Eye (tissue), 1 donor: ENCODE measurements at regions not wholly inside any gene's neighbourhood (a gene's known extent, or its start where the extent isn't known, plus 50 kb on each side); places are given as distances from the start of the nearest gene placed in this dataset.

Experiments
- DNase-seq: peaks from one replicate; pipeline ENCODE4 v3.0.0-alpha.2; 2015

GRCh38 chr5:68432682-68433081, 217.1 kb downstream of the PIK3R1 start:
- DNase-seq, result no peak

DNA sequence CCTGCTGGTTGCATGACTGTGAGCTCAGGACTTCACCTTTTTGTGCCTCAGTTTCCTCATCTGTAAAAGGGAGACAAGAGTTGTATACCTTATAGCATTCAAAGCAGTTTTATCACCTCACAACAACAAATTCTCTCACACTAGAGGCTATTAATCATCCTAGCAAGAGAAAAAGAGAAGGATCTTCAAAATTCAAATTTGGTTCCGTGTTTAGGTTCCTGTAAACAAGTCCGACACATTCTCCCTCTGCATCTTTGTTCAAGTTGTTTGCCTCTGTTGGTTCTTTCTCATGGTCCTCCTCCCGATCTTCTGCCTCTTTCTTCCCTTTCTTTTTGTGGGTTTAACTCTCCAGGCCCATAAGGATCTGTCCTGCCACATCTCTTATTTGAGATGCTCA, 218.0 kb downstream of the PIK3R1 start:
- DNase-seq, result no peak

- peak; percentile 50 for DNase-seq
These were observed 218.6 kb downstream of the PIK3R1 start for GRCh38 chr5:68433923-68434879.

- DNase-seq, result no peak
These were observed 220.1 kb downstream of the PIK3R1 start for GRCh38 chr5:68435611-68436010.

GRCh38 chr5:68436686-68437520, 221.3 kb downstream of the PIK3R1 start:
- peak; percentile 57 for DNase-seq

GRCh38 chr5:68438876-68439275, 223.3 kb downstream of the PIK3R1 start:
- no peak for DNase-seq

DNA sequence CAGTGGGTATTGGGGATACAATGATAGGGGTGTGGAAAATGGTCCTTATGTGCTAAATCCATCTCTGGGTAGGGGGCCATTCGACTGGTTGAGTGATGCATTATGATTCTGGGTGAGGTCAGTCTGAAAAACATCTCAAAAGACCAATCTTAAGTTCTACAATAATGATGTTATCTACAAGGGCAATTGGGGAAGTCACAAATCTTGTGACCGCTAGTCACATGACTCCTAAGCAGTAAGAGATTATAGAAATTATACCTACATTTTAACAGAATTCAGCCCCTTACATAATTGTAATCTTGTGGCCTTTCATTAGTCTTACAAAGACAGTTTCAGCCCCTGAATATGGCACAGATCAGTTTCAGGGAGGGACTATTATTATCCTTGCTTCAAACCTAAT, 224.7 kb downstream of the PIK3R1 start:
- DNase-seq, result no peak

DNA sequence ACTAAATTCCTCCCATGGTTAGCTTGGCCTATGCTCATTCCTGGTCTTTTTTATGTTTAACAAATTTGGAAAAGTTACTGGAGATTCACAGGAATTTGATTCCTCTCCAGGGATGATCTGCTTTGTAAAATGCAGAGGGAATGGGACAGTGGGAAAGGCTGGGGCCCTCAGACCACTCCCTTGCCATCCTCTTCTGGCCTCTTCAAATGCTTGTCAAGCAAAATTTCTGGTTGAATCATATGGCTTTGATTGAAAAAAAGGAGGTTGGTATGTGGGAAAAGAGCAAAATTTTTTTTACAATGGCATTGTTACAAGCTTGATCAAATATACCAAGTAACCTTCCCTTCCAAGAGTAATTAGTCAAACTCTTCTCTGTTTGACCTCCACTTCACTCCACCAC, 225.1 kb downstream of the PIK3R1 start:
- DNase-seq, result no peak

DNA sequence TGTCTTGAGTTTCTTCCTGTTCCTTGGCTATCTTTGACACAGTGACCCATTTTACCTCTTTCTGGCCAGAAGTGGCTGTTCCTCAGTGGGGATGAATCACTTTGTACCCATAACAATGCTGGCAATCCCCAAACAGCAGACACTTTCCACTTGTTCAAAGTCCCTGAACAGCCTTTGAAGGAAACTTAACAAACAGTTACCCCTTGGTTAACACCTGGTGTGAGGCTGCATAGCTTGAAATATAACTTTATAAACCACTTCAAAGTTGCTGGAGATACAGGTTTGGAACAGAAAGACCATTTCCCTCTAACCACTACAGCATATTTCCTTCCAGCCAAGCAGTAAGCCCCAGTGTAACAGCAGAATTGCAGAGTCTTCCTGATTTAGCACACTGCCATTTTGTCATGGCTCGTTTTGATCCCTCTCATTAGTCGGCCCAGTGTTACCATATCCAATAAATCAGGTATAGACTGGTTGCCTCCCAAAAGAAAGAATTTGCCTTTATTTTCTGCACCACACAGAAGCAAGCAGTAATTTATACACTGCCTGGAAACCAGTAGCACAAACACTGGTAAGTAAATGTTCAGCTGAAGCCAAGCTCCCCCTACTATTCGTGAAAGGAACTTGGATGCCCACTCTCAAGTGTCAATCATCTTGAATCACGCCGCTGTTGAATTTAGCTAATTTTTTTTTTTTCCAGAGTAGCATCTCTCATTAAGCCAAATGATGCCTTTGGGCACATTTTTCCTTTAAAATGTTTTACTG, 225.9 kb downstream of the PIK3R1 start:
- DNase-seq, result no peak

DNA sequence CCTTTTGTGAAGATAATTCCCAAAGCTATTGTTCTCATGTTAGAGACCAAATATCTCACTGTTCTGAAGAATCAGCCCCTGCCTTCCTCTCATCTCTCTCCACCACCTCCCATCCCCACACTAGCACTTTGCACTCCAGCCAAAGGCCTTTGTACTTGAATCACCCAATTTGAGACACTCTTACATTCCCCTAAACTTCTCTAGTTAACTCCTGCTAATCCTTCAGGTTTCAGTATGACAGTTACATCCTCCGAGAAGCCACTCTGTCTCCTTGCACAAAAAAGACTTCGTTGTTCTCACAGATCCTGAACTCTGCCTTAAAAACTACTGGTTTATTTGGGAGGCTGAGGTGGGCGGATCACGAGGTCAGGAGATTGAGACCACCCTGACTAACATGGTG, 227.5 kb downstream of the PIK3R1 start:
- no peak for DNase-seq

DNA sequence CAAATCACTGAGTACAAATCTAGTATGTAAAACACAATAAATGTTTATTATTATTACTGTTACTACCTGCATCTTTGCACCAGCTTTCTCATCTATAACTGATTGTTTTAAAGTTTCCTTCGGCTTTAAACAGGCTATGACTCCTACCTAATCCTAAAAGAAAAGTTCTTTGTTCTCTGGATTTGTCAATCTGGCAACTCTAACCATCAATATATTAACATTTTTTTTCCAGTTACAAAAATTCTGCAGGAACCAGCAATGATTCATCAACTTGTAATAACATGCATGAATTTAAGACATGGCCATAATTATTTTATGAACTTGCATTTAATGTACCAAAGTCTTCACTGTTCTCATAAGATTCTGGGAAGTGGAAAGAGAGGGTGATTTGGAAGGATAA, 228.5 kb downstream of the PIK3R1 start:
- DNase-seq, result no peak

DNA sequence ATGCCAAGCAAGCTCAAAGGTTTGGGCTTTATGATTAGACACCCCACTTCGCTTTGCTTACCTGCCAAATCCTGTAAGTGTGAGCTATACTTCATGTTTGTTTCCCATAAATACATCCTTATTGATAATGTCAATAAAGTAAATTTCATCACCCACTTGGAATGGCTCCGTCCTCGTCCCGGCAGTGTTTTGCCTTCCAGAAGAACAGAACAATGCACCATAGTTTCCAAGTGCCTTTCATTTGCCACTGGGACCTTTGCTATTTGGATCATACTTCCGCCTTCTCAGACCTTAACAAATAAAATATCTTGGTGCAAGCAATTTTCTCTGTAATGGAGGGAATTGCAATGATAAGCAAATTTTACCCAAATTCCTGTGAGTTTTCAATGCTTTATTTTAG, 229.3 kb downstream of the PIK3R1 start:
- no peak for DNase-seq

DNA sequence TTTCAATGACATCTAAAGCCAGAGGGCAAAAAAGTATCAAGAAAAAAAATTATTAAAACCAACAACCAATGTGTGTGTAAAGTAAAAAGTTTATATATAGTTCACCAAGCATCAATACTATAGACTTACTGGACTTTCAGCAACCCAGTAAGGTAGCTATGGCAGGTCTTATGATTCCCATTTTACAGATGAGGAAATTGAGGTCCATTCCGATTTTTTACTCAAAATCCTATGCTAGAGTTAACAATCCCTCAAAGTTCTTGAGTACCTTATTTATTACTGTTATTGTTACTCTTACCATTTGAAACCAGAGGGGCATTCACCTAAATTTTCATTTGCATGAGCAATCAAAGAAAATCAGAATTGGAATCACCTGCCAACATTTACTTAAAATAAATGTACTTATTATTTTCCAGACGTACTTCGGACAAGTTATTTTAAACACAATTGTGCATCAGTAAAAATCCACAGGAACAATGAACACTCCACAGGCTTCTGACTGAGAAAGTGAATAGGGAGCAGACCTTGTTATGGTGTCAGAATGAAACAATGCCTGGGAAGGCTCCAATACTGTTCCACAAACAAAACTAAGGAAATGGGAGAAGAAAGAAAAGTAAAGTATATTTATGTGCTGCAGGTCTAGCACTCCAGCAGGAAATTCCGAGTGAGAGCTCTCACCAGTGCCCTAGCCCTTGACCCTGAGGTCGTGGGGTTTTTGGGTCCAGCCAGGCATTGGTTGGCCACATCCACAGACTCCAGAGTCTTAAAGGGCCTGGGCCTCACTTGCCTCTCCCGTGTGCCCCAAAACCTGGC, 229.9 kb downstream of the PIK3R1 start:
- DNase-seq, result no peak

DNA sequence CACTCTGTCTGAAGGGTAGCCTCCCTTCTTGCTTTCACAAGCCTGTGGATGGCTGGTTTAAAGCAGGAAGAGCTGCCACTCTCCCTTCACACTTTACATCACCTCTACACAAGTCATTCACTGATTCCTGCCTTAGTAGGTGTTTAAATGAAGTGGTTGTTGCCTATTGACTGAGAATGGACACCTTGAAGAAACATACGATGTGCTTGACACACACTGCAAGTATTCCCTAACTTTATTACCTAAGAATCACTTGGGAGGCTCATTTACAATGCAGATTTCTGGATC, 230.5 kb downstream of the PIK3R1 start:
- DNase-seq, result no peak

GRCh38 chr5:68446487-68446894, 230.9 kb downstream of the PIK3R1 start:
- no peak for DNase-seq

GRCh38 chr5:68447136-68447929, 231.8 kb downstream of the PIK3R1 start:
- DNase-seq, result no peak

- no peak for DNase-seq
These were observed 233.8 kb downstream of the PIK3R1 start for GRCh38 chr5:68449380-68449779.

- DNase-seq, result peak; percentile 8
These were observed 234.8 kb downstream of the PIK3R1 start for GRCh38 chr5:68450245-68450852.

DNA sequence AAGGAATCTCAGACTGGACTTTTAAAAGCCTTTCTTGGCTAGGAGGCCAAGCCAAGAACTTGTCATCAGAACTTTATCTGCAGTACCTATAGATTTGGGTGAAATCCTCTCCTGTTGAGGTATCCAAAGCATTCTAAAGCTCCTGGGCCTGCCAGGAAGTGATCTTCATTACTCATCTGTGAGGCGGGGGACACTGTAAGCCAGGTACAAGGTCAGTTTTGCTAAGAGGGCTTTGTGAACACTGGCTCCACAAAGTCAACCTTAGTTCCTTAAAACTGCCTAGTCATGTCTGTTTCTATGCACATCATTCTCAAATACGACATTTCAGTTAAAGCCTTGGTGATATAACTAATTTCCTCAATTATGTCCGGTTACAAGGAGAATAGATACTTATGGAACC, 236.7 kb downstream of the PIK3R1 start:
- no peak for DNase-seq

DNA sequence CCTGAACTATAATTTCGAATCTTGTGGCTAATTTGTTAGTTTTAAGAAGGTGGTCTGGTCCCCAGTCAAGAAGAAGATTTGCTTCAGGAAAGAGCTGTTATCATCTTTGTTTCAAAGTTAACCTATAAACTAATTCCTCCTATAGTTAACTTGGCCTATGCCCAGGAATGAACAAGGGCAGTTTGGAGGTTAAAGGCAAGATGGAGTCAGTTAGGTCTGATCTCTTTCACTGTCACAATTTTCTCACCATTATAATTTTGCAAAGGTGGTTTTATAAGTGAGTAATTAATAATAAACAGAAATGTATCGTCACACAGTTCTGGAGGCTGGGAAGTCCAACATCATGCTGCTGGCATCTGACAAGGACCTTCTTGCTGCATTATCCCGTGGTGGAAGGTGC, 238.6 kb downstream of the PIK3R1 start:
- DNase-seq, result no peak

DNA sequence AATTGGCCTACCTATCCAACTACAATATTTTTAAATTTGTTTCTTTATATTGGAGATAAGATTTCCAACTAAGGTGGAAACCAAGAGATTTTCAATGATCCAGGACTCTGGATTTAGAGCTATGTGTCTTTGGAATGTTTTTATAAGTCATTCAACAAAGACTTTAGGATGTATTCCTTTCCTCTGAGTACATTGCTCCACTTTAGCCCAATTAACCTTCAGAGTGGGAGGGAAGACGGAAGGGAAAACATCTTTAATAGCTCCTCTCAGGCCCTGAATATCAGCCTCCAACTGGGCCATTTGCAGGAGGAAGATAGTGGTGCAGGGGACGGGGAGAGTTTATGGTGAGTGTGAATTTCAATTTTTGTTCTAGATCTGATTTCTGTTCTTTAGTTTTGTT, 239.2 kb downstream of the PIK3R1 start:
- DNase-seq, result no peak
